Heart left ventricle (tissue), 16 donors: ENCODE measurements at regions not wholly inside any gene's neighbourhood (a gene's known extent, or its start where the extent isn't known, plus 50 kb on each side); places are given as distances from the start of the nearest gene placed in this dataset.
"Not testable (repeated sequence)": the region's sequence is repeated elsewhere in the genome, so short reads cannot be mapped to it uniquely, and the experiment has no call there.

Source experiments
- ATAC-seq, 4 donors: fragments of 200-7000 bp; cut with Tn5 transposase; one replicate each; pipeline ENCODE4 v1.9.1; 2020 to 2022; ENCODE audit warnings: moderate library complexity in 4 of 4, mild to moderate bottlenecking in 3 of 4, moderate number of reproducible peaks in 1 of 4
- DNase-seq, 5 donors: peaks; one replicate each; pipeline ENCODE4 v3.0.0-alpha.2; 2020
- H3K27ac ChIP-seq, 12 donors: fragments of 200-600 bp; sonication (generic) in 4 of 12; one replicate each; pipeline versions ENCODE4 v1.5.0 to v1.8.0; 2016 to 2022; ENCODE audit warnings: mild to moderate bottlenecking in 2 of 12
- H3K27me3 ChIP-seq, 9 donors: fragments of 200-600 bp; sonication (generic) in 2 of 9; one replicate each; pipeline versions ENCODE4 v1.5.1 to v1.8.0; 2016 to 2022; ENCODE audit warnings: mild to moderate bottlenecking in 3 of 9
- H3K36me3 ChIP-seq, 9 donors: fragments of 200-600 bp; sonication (generic) in 2 of 9; one replicate each; pipeline versions ENCODE4 v1.5.0 to v1.8.0; 2018 to 2022; ENCODE audit warnings: mild to moderate bottlenecking in 2 of 9
- H3K4me1 ChIP-seq, 12 donors: fragments of 200-600 bp; sonication (generic) in 4 of 12; one replicate each; pipeline versions ENCODE4 v1.5.0 to v1.8.0; 2016 to 2022; ENCODE audit warnings: mild to moderate bottlenecking in 3 of 12
- H3K4me3 ChIP-seq, 12 donors: fragments of 200-600 bp; sonication (generic) in 4 of 12; one replicate each; pipeline versions ENCODE4 v1.5.0 to v1.8.0; 2017 to 2022; ENCODE audit warnings: mild to moderate bottlenecking in 9 of 12, moderate library complexity in 4 of 12
- H3K9me3 ChIP-seq, 12 donors: fragments of 200-600 bp; sonication (generic) in 4 of 12; one replicate each; pipeline versions ENCODE4 v1.5.0 to v1.8.0; 2016 to 2022; ENCODE audit warnings: mild to moderate bottlenecking in 1 of 12
- CTCF ChIP-seq, 12 donors: fragments of 200-600 bp; sonication (generic) in 4 of 12; IDR thresholded peaks; one replicate each; pipeline versions ENCODE4 v1.5.0 to v1.8.0; 2018 to 2022; ENCODE audit warnings: antibody characterized with exemption in 12 of 12, mild to moderate bottlenecking in 5 of 12
- POLR2A ChIP-seq, 2 donors: fragments of 450-650 bp; IDR thresholded peaks; one replicate each; pipeline ENCODE4 v1.6.1; 2017; ENCODE audit warnings: antibody characterized with exemption in 2 of 2, mild to moderate bottlenecking in 2 of 2, moderate library complexity in 2 of 2
- WGBS, 4 donors: extraction: QIAGEN DNeasy Blood & Tissue Kit in 2 of 4; methylation state at CpG; one replicate each; pipeline versions ENCODE4 v1.1.5 to v1.1.7; 2013 to 2018; 5-methylcytosine and 5-hydroxymethylcytosine counted together
- intact Hi-C, 10 donors: fragments of 100-400 bp; cut with DNase I; formaldehyde crosslinking; loops; one replicate each; pipeline versions ENCODE4 v1.11.1 to v1.14.2; 2022
- donor health status: ischemic (EF 13 %, LVEDD 7.1; RV severe dilation, severe dysfunction).
- donor health status: healthy with polysubstance abuse.
- donor health status: DM: no; HTN: yes; CAD: no.
- donor health status: DM: no; HTN: no; CAD: no.
- donor health status: ischemic (EF 25% LVEDD 6.9; RV normal size, moderate dysfunction).
- donor health status: ischemic (EF 25% LVEDD 5.7; RV mildly dilated, moderate dysfunction).
- donor health status: healthy.
- donor health status: DM: yes; HTN: yes; CAD: no.
- donor health status: ischemic (EF 35%, LVEDD 5.7; RV mildly dilated, moderate dysfunction).
- donor health status: nonischemic (EF 11% LVEDD 7.7; RV severe dilation, severe dysfunction).
- donor health status: DM: yes; HTN: yes; CAD: no.
- donor health status: PGD.
- donor health status: ischemic (EF 29% LVEDD 5.4; RV normal size, mild dysfunction).
- donor health status: nonischemic (EF 23%, LVEDD 6.1; RV moderate dilation, normal function).

GRCh38 chr16:13351181-13351580 lies 449.8 kb downstream of the SHISA9 start:
- peaks cover 0 to 9% (median 0%) of the 10 kb centered on the region in 9 donors for H3K27me3 ChIP-seq
- WGBS, 4 donors = 54 to 63% (median 55%) methylated on average over 6 of the region's 6 CpGs

GRCh38 chr16:13351601-13352217 lies 450.3 kb downstream of the SHISA9 start:
- WGBS, 4 donors = 54 to 56% (median 54%) methylated on average over 4 of the region's 4 CpGs
- H3K27ac ChIP-seq = no peak overlapping the region
- DNase-seq (no peak), ATAC-seq (no peak)
- intact Hi-C loops = no loop called here
- peaks cover 0 to 9% (median 0%) of the 10 kb centered on the region in 9 donors for H3K27me3 ChIP-seq
- H3K4me3 ChIP-seq = no peak overlapping the region
- no peaks in the 10 kb centered on the region for H3K9me3 ChIP-seq
- no peaks in the 10 kb centered on the region for H3K4me1 ChIP-seq
- no peak for TF ChIP-seq POLR2A (IDR thresholded peaks at IDR 0.05)
- no peak for TF ChIP-seq CTCF (IDR thresholded peaks at IDR 0.05)
- no peaks in the 10 kb centered on the region for H3K36me3 ChIP-seq

More at GRCh38 chr16:13351181-13351580, 449.8 kb downstream of the SHISA9 start:
- TF ChIP-seq POLR2A (IDR thresholded peaks at IDR 0.05) (no peak), CTCF (IDR thresholded peaks at IDR 0.05) (no peak)
- ATAC-seq = no peak
- Histone ChIP-seq H3K36me3 (no peaks in the 10 kb centered on the region), H3K27ac (no peak overlapping the region), H3K4me3 (no peak overlapping the region), H3K9me3 (no peaks in the 10 kb centered on the region), H3K4me1 (no peaks in the 10 kb centered on the region)
- intact Hi-C loops = no loop called here
- DNase-seq = no peak

- ATAC-seq, intact Hi-C loops, H3K27me3 ChIP-seq, H3K4me3 ChIP-seq, H3K9me3 ChIP-seq, DNase-seq, H3K4me1 ChIP-seq, H3K27ac ChIP-seq, H3K36me3 ChIP-seq: not testable (repeated sequence)
- 38 to 46% (median 42%) methylated on average over 6 to 7 of the region's 7 CpGs for WGBS, 4 donors
These were observed 451.4 kb downstream of the SHISA9 start for GRCh38 chr16:13352796-13353195.

GRCh38 chr16:13357842-13358241 lies 456.4 kb downstream of the SHISA9 start:
- H3K36me3 ChIP-seq, H3K4me1 ChIP-seq, ATAC-seq, H3K27ac ChIP-seq, H3K27me3 ChIP-seq, DNase-seq, H3K4me3 ChIP-seq, intact Hi-C loops: not testable (repeated sequence)
- WGBS, 4 donors = 72 to 88% (median 75%) methylated on average over 4 of the region's 4 CpGs
- peaks cover 0 to 18% (median 6%) of the 10 kb centered on the region in 12 donors for H3K9me3 ChIP-seq

- Histone ChIP-seq H3K9me3 (peaks cover 0 to 18% (median 6%) of the 10 kb centered on the region in 12 donors), H3K27me3 (no peaks in the 10 kb centered on the region), H3K27ac (no peak overlapping the region), H3K36me3 (no peaks in the 10 kb centered on the region), H3K4me3 (no peak overlapping the region), H3K4me1 (no peaks in the 10 kb centered on the region)
- no peak for TF ChIP-seq POLR2A (IDR thresholded peaks at IDR 0.05)
- no peak for TF ChIP-seq CTCF (IDR thresholded peaks at IDR 0.05)
- DNase-seq (no peak), ATAC-seq (no peak)
- intact Hi-C loops = no loop called here
- 80 to 100% (median 85%) methylated on average over 1 to 3 of the region's 3 CpGs for WGBS, 4 donors
These were observed 458.4 kb downstream of the SHISA9 start for GRCh38 chr16:13359835-13360234.
